Liver (tissue), 3 donors: ENCODE measurements at regions not wholly inside any gene's neighbourhood (a gene's known extent, or its start where the extent isn't known, plus 50 kb on each side); places are given as distances from the start of the nearest gene placed in this dataset.

ENCODE experiments used
- CTCF ChIP-seq: fragments of 150-350 bp; IDR thresholded peaks from 2 replicates; pipeline ENCODE4 v1.5.1; 2017; ENCODE audit warnings: improper control_type of control experiment, low read depth, low read length; ENCODE audit not compliant: missing input control
- EGR1 ChIP-seq, 2 donors: IDR thresholded peaks; 2 replicates each; pipeline ENCODE4 v1.6.1; 2016 to 2018; ENCODE audit warnings: antibody characterized with exemption in 2 of 2, low read depth in 2 of 2
- RAD21 ChIP-seq, 2 donors: IDR thresholded peaks; 2 replicates each; pipeline ENCODE4 v1.6.1; 2016; ENCODE audit warnings: antibody characterized with exemption in 2 of 2, mild to moderate bottlenecking in 2 of 2
- TAF1 ChIP-seq: conservative IDR thresholded peaks from 2 replicates; pipeline ENCODE4 v1.6.1; 2016; ENCODE audit warnings: antibody characterized with exemption, mild to moderate bottlenecking
- ZBTB33 ChIP-seq: IDR thresholded peaks from 2 replicates; pipeline ENCODE4 v1.6.1; 2016; ENCODE audit warnings: antibody characterized with exemption
- TF ChIP-seq, protein P1 (sequence below): IDR thresholded peaks from 2 replicates; pipeline ENCODE4 v1.6.1; 2016; ENCODE audit warnings: antibody characterized with exemption, mild to moderate bottlenecking
- donor health status: healthy.
- donor health status: healthy.

DNA sequence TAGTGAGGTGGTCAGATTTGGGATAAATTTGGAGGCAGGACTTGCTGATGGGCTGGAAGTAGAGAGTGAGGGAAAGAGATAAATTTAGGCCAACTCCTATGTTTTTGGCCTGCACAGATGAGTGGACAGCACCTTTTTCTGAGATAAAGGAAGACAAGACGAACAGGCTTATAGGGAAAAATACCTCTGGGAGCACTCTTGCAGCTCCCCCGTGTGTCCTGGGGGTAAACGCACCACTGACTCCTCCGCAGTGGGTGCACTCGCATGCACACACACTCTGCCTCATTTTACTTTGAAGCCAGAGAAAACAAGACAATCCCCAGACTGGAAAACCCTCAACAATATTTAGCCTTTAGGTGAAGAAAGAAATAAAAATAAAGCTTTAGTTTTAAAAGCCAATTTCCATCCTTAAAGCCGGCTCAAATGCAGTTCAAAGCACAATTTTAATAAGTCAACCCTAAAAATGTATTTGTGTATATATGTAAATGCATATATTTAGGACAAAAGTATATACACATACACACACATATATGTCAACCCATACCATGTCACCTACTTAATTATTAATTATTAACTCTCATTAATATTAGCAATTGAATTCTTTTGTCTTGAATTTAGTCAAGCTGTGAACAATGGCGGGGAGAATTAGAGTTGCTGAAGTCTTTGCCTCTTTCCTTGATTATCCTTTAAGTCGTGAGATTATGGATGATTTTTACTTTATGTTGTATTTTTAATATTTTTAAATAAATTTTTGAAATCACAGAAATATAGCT lies 341.8 kb downstream of the ZNF326 start:
- TF ChIP-seq CTCF (no peak), RAD21 (IDR thresholded peaks at IDR 0.05) (no peak), EGR1 (IDR thresholded peaks at IDR 0.05; ENCODE audit: low read depth in 2 of 2) (no peak), ZBTB33 (no peak), TAF1 (no peak)
- TF ChIP-seq, protein P1, sequence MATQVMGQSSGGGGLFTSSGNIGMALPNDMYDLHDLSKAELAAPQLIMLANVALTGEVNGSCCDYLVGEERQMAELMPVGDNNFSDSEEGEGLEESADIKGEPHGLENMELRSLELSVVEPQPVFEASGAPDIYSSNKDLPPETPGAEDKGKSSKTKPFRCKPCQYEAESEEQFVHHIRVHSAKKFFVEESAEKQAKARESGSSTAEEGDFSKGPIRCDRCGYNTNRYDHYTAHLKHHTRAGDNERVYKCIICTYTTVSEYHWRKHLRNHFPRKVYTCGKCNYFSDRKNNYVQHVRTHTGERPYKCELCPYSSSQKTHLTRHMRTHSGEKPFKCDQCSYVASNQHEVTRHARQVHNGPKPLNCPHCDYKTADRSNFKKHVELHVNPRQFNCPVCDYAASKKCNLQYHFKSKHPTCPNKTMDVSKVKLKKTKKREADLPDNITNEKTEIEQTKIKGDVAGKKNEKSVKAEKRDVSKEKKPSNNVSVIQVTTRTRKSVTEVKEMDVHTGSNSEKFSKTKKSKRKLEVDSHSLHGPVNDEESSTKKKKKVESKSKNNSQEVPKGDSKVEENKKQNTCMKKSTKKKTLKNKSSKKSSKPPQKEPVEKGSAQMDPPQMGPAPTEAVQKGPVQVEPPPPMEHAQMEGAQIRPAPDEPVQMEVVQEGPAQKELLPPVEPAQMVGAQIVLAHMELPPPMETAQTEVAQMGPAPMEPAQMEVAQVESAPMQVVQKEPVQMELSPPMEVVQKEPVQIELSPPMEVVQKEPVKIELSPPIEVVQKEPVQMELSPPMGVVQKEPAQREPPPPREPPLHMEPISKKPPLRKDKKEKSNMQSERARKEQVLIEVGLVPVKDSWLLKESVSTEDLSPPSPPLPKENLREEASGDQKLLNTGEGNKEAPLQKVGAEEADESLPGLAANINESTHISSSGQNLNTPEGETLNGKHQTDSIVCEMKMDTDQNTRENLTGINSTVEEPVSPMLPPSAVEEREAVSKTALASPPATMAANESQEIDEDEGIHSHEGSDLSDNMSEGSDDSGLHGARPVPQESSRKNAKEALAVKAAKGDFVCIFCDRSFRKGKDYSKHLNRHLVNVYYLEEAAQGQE = no peak
